ENCODE measurements at regions not wholly inside any gene's neighbourhood (a gene's known extent, or its start where the extent isn't known, plus 50 kb on each side); places are given as distances from the start of the nearest gene placed in this dataset.

GRCh38 chr7:50835156-50835555 is 52.5 kb upstream of the GRB10 start:
- H3K27me3 ChIP-seq (ENCODE audit: control insufficient read depth, insufficient read depth, low read length) = no peaks in the 10 kb centered on the region
- TF ChIP-seq, protein P1, sequence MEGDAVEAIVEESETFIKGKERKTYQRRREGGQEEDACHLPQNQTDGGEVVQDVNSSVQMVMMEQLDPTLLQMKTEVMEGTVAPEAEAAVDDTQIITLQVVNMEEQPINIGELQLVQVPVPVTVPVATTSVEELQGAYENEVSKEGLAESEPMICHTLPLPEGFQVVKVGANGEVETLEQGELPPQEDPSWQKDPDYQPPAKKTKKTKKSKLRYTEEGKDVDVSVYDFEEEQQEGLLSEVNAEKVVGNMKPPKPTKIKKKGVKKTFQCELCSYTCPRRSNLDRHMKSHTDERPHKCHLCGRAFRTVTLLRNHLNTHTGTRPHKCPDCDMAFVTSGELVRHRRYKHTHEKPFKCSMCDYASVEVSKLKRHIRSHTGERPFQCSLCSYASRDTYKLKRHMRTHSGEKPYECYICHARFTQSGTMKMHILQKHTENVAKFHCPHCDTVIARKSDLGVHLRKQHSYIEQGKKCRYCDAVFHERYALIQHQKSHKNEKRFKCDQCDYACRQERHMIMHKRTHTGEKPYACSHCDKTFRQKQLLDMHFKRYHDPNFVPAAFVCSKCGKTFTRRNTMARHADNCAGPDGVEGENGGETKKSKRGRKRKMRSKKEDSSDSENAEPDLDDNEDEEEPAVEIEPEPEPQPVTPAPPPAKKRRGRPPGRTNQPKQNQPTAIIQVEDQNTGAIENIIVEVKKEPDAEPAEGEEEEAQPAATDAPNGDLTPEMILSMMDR (IDR thresholded peaks at IDR 0.05) = no peak
- TF ChIP-seq REST (IDR thresholded peaks at IDR 0.05; ENCODE audit: insufficient read depth in 1 of 2, low read depth in 2 of 2, low read length in 1 of 2) (no peak), POLR2AphosphoS5 (IDR thresholded peaks at IDR 0.05; ENCODE audit: low read depth, low read length) (no peak), SIN3A (IDR thresholded peaks at IDR 0.05; ENCODE audit: borderline replicate concordance, insufficient read depth, low read depth, low read length) (no peak), TCF7L2 (IDR thresholded peaks at IDR 0.05; ENCODE audit: low read depth, low read length) (no peak)
- ATAC-seq (no peak), DNase-seq (ENCODE audit: low read depth, low spot score) (no peak)
- H3K27ac ChIP-seq (ENCODE audit: low read length) = no peak overlapping the region
- H3K4me1 ChIP-seq (ENCODE audit: control insufficient read depth, insufficient read depth, low read length) = no peaks in the 10 kb centered on the region
- in situ Hi-C loops (cut with HindIII; ENCODE audit: low pct_unique_long_range_greater_than_20kb, low sequenced_read_pairs) (no loop called here), intact Hi-C loops (cut with micrococcal nuclease; ENCODE audit: unreplicated experiment) (no loop called here)
- H3K4me3 ChIP-seq (ENCODE audit: low read depth in 2 of 2, low read length in 2 of 2) = no peak overlapping the region
- no TSS peak for BruUV-seq (replicated peaks)
- POLR2A ChIA-PET = no interaction called here
- H3K36me3 ChIP-seq (ENCODE audit: control insufficient read depth, insufficient read depth, low read length) = no peaks in the 10 kb centered on the region
- no peaks in the 10 kb centered on the region for H3K9me3 ChIP-seq (ENCODE audit: control insufficient read depth, insufficient read depth, low read depth, low read length)
- CTCF ChIA-PET = no interaction called here

DNA sequence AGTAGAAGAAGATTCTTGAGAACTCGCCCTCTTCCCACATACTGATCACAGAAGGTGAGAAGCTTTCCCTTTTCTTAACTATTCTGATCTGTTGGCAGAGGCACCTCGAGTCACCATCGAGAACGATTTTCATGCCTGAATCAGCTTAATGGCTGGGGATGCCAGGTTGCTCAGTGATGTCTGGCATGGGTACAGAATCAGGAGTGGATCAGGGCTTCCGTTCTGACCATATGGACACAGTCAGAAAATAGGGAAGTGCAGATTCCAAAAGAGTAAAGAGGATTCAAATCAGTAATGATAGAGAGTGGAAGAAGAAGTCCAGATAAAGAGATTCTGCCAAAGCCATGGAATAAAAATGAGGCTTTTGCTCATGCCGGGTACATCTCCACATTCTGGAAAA is 52.0 kb upstream of the GRB10 start:
- ATAC-seq = no peak
- Histone ChIP-seq H3K27me3 (ENCODE audit: control insufficient read depth, insufficient read depth, low read length) (no peaks in the 10 kb centered on the region), H3K4me1 (ENCODE audit: control insufficient read depth, insufficient read depth, low read length) (no peaks in the 10 kb centered on the region), H3K9me3 (ENCODE audit: control insufficient read depth, insufficient read depth, low read depth, low read length) (no peaks in the 10 kb centered on the region), H3K27ac (ENCODE audit: low read length) (no peak overlapping the region), H3K4me3 (ENCODE audit: low read depth in 2 of 2, low read length in 2 of 2) (no peak overlapping the region), H3K36me3 (ENCODE audit: control insufficient read depth, insufficient read depth, low read length) (no peaks in the 10 kb centered on the region)
- TF ChIP-seq REST (IDR thresholded peaks at IDR 0.05; ENCODE audit: insufficient read depth in 1 of 2, low read depth in 2 of 2, low read length in 1 of 2) = no peak
- ChIA-PET CTCF (no interaction called here), POLR2A (no interaction called here)
- no TSS peak for BruUV-seq (replicated peaks)
- no peak for DNase-seq (ENCODE audit: low read depth, low spot score)
- in situ Hi-C loops (cut with HindIII; ENCODE audit: low pct_unique_long_range_greater_than_20kb, low sequenced_read_pairs) = no loop called here
- intact Hi-C loops (cut with micrococcal nuclease; ENCODE audit: unreplicated experiment) = no loop called here
